22Rv1 (cell line): ENCODE measurements at regions not wholly inside any gene's neighbourhood (a gene's known extent, or its start where the extent isn't known, plus 50 kb on each side); places are given as distances from the start of the nearest gene placed in this dataset.

Experiments used
- CTCF ChIP-seq: fragments of 450-650 bp; IDR thresholded peaks from 2 replicates; pipeline ENCODE4 v1.5.1; 2017; ENCODE audit warnings: mild to moderate bottlenecking
- ZFX ChIP-seq: fragments of 450-650 bp; IDR thresholded peaks from 2 replicates; pipeline ENCODE4 v1.6.1; 2017; ENCODE audit warnings: antibody characterized with exemption, borderline replicate concordance

GRCh38 chr2:3113122-3113521, 264.5 kb downstream of the EIPR1 start:
- TF ChIP-seq CTCF = no peak
- TF ChIP-seq ZFX = no peak
